Nephron (organoid): ENCODE measurements at regions not wholly inside any gene's neighbourhood (a gene's known extent, or its start where the extent isn't known, plus 50 kb on each side); places are given as distances from the start of the nearest gene placed in this dataset.

Experiments
- H3K27ac Mint-ChIP-seq, 3 experiments: 2 replicates each; pipeline ENCODE4 v1.8.0; 2020; ENCODE audit warnings: mixed read lengths in 3 of 3, mild to moderate bottlenecking in 2 of 3, moderate library complexity in 1 of 3
- H3K27me3 Mint-ChIP-seq: 2 replicates; pipeline ENCODE4 v1.8.0; 2021; ENCODE audit warnings: low read depth, mild to moderate bottlenecking, moderate library complexity, mixed read lengths
- H3K36me3 Mint-ChIP-seq: 2 replicates; pipeline ENCODE4 v1.8.0; 2020; ENCODE audit warnings: low read depth, mixed read lengths
- H3K4me1 Mint-ChIP-seq: 2 replicates; pipeline ENCODE4 v1.8.0; 2020; ENCODE audit warnings: mixed read lengths
- H3K4me3 Mint-ChIP-seq, 3 experiments: 2 replicates each; pipeline ENCODE4 v1.8.0; 2020; ENCODE audit warnings: mild to moderate bottlenecking in 3 of 3, mixed read lengths in 3 of 3, moderate library complexity in 2 of 3
- H3K9me3 Mint-ChIP-seq: 2 replicates; pipeline ENCODE4 v1.8.0; 2020; ENCODE audit warnings: mixed read lengths
- TF ChIP-seq, protein P1 (sequence below), 3 experiments: fragments of 200-600 bp; sonication (generic); IDR thresholded peaks; one replicate each; pipeline ENCODE4 v1.5.0; 2021; ENCODE audit warnings: antibody characterized with exemption in 3 of 3; ENCODE audit not compliant: unreplicated experiment in 3 of 3

DNA sequence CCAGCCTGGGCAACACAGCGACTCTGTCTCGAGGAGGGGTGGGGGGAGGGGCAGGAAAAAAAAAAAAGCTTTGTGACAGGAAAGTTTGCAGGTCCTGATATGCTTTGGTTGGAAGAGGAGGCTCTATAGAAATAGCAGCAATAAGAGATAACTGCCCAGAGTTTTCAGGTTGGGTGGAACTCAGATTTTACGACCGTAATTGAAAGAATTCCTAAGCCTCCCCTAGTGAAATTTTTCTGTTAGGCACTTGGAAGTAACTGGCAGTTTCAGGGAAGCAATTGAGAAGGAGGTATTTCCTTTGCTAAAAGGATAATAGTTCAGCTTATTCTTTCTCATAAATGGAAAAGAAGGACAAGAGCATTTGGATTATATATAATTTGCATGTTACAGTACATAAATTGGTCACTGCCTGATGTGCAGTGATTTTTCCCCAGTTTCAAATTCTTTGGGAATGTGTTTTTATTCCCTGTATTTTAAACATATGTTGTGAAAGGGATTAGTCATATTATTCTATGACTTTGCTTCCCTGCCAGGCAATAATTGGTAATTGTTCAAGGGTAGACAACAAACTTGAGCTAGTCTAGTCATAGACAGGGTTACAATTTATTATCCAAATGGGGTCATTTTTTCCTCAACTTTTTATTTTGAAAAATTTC, 452.8 kb downstream of the AEBP2 start:
- Mint-ChIP-seq H3K4me3 (no peak overlapping the region), H3K27ac (no peak overlapping the region), H3K9me3 (no peaks in the 10 kb centered on the region), H3K4me1 (peaks cover 30% of the 10 kb centered on the region), H3K36me3 (no peaks in the 10 kb centered on the region), H3K27me3 (no peaks in the 10 kb centered on the region)
- TF ChIP-seq, protein P1, sequence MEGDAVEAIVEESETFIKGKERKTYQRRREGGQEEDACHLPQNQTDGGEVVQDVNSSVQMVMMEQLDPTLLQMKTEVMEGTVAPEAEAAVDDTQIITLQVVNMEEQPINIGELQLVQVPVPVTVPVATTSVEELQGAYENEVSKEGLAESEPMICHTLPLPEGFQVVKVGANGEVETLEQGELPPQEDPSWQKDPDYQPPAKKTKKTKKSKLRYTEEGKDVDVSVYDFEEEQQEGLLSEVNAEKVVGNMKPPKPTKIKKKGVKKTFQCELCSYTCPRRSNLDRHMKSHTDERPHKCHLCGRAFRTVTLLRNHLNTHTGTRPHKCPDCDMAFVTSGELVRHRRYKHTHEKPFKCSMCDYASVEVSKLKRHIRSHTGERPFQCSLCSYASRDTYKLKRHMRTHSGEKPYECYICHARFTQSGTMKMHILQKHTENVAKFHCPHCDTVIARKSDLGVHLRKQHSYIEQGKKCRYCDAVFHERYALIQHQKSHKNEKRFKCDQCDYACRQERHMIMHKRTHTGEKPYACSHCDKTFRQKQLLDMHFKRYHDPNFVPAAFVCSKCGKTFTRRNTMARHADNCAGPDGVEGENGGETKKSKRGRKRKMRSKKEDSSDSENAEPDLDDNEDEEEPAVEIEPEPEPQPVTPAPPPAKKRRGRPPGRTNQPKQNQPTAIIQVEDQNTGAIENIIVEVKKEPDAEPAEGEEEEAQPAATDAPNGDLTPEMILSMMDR (IDR thresholded peaks at IDR 0.05; ENCODE audit: unreplicated experiment in 3 of 3) = no peak

DNA sequence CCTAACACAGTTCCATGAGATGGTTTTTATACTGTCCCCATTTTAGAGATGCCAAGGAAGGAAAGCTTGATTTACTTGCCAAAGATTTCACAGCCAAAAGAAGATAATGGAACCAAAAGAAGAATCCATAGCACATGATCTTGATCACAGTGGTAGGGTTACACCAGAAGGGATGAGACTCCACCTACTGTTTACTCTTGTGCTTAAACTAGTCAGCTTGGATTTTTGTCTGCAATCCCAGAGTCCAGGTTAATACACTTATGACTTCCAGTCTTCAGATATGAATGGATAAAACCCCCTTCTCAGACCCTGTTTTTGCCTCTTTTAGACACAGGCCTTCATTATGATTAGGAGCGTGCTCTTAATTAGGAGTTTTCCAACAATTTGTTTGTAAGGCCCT, 454.2 kb downstream of the AEBP2 start:
- Mint-ChIP-seq H3K9me3 (no peaks in the 10 kb centered on the region), H3K27ac (no peak overlapping the region), H3K4me3 (no peak overlapping the region), H3K4me1 (peaks cover 25% of the 10 kb centered on the region), H3K36me3 (no peaks in the 10 kb centered on the region), H3K27me3 (no peaks in the 10 kb centered on the region)
- TF ChIP-seq, protein P1 (IDR thresholded peaks at IDR 0.05; ENCODE audit: unreplicated experiment in 3 of 3) = no peak

DNA sequence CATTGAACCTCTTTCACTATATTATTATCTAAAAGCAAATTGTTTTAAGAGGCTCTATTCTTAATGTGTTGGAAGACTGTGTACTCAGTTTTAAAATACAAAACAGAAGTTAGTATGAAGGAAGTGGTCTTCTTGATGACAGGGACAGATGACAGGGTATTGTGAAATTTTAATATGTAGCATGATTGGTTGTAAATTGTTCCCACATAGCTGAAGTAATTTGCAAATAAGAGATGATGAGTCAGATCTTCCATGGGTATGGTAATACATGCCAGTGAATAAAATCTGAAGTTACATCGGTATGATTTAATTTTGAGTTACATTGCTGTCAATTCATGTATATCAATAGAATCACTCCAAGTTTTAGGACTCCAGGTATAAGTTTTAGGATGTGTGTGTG, 454.8 kb downstream of the AEBP2 start:
- H3K4me1 Mint-ChIP-seq = peaks cover 25% of the 10 kb centered on the region

DNA sequence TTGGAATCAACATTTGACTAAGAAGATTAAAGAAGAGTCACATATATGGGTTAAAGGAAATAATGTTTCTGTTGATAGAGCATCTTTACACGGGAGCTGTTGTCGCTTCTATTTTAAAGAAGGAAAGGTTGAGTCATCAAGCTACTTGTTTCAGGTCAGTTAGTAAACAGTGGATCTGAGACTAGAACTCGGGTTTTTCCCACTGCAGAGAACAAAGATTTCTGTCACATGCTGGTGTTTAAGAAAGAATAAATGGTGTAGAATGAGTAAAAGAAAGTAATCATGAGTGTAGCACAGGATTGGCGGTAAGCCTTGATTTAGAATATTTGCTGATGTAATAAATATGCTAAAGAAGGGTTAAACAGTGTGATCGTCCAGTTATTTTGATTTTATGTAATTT, 455.5 kb downstream of the AEBP2 start:
- TF ChIP-seq, protein P1 (IDR thresholded peaks at IDR 0.05; ENCODE audit: unreplicated experiment in 3 of 3) = no peak
- Mint-ChIP-seq H3K27ac (no peak overlapping the region), H3K4me1 (peaks cover 25% of the 10 kb centered on the region)

More for the DNA sequence above, 454.8 kb downstream of the AEBP2 start:
- Mint-ChIP-seq H3K4me3 (no peak overlapping the region), H3K36me3 (no peaks in the 10 kb centered on the region), H3K27me3 (no peaks in the 10 kb centered on the region), H3K9me3 (no peaks in the 10 kb centered on the region), H3K27ac (no peak overlapping the region)
- TF ChIP-seq, protein P1 (IDR thresholded peaks at IDR 0.05; ENCODE audit: unreplicated experiment in 3 of 3) = no peak

DNA sequence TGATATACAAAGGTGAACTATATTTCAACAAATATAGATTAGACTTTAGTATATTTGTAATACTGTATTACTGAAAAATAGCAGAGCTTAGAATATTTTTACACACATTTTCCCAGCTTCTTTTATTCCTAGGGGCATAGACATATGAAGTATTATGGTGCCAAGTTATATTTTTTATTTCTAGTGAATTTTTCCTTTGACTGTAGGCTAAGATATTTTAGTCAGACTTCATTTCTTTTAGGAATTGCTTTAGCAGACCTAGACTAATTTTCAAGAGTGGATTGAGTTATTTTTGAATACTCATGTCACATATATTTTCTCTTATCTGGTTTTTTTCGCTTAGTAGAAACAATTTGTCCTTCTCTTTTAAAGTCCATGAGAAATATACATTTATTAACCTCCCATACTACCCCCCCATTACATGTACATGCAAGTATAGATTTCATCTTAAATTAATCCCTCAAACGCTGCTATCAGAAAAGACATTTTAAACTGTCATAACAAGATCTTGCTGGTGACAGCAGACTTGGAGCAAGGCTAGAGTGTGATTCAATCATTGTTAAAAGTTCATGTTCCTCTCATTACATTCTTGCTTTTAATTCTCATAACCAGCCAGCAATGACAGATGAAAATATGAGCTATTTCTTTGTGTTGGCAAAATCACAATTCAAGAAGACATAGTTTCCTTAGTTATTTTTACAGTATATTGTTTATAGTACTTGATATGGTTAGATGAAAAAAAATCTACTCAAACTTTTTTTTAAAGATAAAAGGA, 456.1 kb downstream of the AEBP2 start:
- peak overlapping the region; percentile 0 to 11 (median 4) for H3K27ac Mint-ChIP-seq
- no peaks in the 10 kb centered on the region for H3K9me3 Mint-ChIP-seq
- H3K4me3 Mint-ChIP-seq = no peak overlapping the region
- no peaks in the 10 kb centered on the region for H3K36me3 Mint-ChIP-seq
- TF ChIP-seq, protein P1 (IDR thresholded peaks at IDR 0.05; ENCODE audit: unreplicated experiment in 3 of 3) = no peak
- H3K27me3 Mint-ChIP-seq = no peaks in the 10 kb centered on the region
- peaks cover 22% of the 10 kb centered on the region for H3K4me1 Mint-ChIP-seq

More for the DNA sequence above, 455.5 kb downstream of the AEBP2 start:
- H3K27me3 Mint-ChIP-seq = no peaks in the 10 kb centered on the region
- no peak overlapping the region for H3K4me3 Mint-ChIP-seq
- no peaks in the 10 kb centered on the region for H3K36me3 Mint-ChIP-seq
- H3K9me3 Mint-ChIP-seq = no peaks in the 10 kb centered on the region
